Esophagus squamous epithelium (tissue), 4 donors: ENCODE measurements at regions not wholly inside any gene's neighbourhood (a gene's known extent, or its start where the extent isn't known, plus 50 kb on each side); places are given as distances from the start of the nearest gene placed in this dataset.

Source experiments
- POLR2A ChIP-seq, 4 donors: fragments of 450-650 bp; IDR thresholded peaks; one replicate each; pipeline ENCODE4 v1.6.1; 2017; ENCODE audit warnings: antibody characterized with exemption in 4 of 4, mild to moderate bottlenecking in 4 of 4, moderate library complexity in 3 of 4
- TF ChIP-seq, protein P1 (sequence below), 6 experiments: fragments of 450-650 bp in 4 of 6; fragments of 200-600 bp in 2 of 6; sonication (generic) in 2 of 6; IDR thresholded peaks; one replicate each; pipeline ENCODE4 v1.5.1; 2016 to 2019; ENCODE audit warnings: antibody characterized with exemption in 6 of 6, mild to moderate bottlenecking in 4 of 6, moderate library complexity in 4 of 6

DNA sequence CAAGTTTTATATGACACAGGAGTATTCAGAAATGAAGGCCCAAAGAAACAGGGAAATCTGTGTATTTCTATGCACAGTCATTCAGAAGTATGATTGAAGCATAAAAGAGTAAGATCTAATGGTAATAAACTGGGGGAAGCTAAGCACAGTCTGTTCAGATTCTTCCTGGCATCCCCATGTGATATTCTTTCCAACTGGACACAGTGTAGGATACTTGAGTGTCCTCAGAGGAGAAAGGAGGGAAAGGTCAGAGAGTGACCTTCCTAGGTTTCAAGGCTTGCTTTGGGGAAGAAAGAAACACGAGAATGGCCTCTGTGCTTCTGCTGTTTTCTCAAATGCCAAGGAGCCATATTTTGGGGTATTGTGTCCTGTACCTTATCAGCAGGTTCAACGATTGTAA, 1798.4 kb upstream of the WWC1 start:
- TF ChIP-seq, protein P1, sequence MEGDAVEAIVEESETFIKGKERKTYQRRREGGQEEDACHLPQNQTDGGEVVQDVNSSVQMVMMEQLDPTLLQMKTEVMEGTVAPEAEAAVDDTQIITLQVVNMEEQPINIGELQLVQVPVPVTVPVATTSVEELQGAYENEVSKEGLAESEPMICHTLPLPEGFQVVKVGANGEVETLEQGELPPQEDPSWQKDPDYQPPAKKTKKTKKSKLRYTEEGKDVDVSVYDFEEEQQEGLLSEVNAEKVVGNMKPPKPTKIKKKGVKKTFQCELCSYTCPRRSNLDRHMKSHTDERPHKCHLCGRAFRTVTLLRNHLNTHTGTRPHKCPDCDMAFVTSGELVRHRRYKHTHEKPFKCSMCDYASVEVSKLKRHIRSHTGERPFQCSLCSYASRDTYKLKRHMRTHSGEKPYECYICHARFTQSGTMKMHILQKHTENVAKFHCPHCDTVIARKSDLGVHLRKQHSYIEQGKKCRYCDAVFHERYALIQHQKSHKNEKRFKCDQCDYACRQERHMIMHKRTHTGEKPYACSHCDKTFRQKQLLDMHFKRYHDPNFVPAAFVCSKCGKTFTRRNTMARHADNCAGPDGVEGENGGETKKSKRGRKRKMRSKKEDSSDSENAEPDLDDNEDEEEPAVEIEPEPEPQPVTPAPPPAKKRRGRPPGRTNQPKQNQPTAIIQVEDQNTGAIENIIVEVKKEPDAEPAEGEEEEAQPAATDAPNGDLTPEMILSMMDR (IDR thresholded peaks at IDR 0.05) = no peak
- no peak for TF ChIP-seq POLR2A (IDR thresholded peaks at IDR 0.05)
